ENCODE measurements at regions not wholly inside any gene's neighbourhood (a gene's known extent, or its start where the extent isn't known, plus 50 kb on each side); places are given as distances from the start of the nearest gene placed in this dataset.

DNA sequence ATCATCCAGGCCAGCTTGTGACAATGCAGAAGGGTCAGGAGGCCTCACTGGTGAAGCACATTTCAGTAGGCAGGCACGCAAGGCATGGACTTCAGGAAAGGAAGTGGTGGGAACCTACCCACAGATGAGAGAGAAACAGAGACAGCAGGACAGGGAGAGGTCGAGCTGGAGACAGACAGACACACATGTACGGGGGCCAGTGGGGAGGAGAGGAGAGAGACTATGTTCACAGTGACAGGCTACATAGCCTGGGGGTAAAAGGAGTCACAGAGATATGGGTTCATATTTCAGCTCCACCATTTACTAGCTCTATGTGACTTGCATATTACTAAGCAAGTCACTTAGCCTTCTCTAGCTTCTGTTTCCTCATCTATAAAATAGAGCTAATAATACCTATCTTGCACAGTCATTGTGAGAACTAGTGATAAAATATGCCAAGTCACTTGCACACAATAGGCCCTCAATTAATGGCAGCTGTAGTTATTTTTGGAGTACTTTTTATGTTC is 91.1 kb upstream of the FUT8 start:
- TF ChIP-seq POLR2AphosphoS5 (IDR thresholded peaks at IDR 0.05; ENCODE audit: low read depth, low read length), result no peak
- no peak for TF ChIP-seq SMC3 (IDR thresholded peaks at IDR 0.05; ENCODE audit: low read length)
- no peak for TF ChIP-seq RAD51 (IDR thresholded peaks at IDR 0.05; ENCODE audit: borderline replicate concordance)
- TF ChIP-seq ZNF629 (CRISPR knock-in tag; conservative IDR thresholded peaks at IDR 0.05), result no peak
- no peak for TF ChIP-seq EP300 (IDR thresholded peaks at IDR 0.05; ENCODE audit: low read depth in 2 of 2, low read length in 2 of 2)
- TF ChIP-seq EP300 (CRISPR knock-in tag; IDR thresholded peaks at IDR 0.05; ENCODE audit: borderline replicate concordance), result no peak
- no peak for TF ChIP-seq HNRNPL (IDR thresholded peaks at IDR 0.05; ENCODE audit: low read depth, low read length)
- no peak for TF ChIP-seq ZNF33A (CRISPR knock-in tag; IDR thresholded peaks at IDR 0.05; ENCODE audit: borderline replicate concordance)
- TF ChIP-seq ZNF703 (CRISPR knock-in tag; IDR thresholded peaks at IDR 0.05; ENCODE audit: borderline replicate concordance), result no peak
- no peak for TF ChIP-seq MAFK (conservative IDR thresholded peaks at IDR 0.05 in 1 of 2, IDR thresholded peaks at IDR 0.05 in 1 of 2; ENCODE audit: low read length in 2 of 2)
- TF ChIP-seq, protein P1, sequence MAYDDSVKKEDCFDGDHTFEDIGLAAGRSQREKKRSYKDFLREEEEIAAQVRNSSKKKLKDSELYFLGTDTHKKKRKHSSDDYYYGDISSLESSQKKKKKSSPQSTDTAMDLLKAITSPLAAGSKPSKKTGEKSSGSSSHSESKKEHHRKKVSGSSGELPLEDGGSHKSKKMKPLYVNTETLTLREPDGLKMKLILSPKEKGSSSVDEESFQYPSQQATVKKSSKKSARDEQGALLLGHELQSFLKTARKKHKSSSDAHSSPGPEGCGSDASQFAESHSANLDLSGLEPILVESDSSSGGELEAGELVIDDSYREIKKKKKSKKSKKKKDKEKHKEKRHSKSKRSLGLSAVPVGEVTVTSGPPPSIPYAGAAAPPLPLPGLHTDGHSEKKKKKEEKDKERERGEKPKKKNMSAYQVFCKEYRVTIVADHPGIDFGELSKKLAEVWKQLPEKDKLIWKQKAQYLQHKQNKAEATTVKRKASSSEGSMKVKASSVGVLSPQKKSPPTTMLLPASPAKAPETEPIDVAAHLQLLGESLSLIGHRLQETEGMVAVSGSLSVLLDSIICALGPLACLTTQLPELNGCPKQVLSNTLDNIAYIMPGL (CRISPR knock-in tag; IDR thresholded peaks at IDR 0.05; ENCODE audit: borderline replicate concordance in 1 of 2, low read depth in 1 of 2), result no peak
